ENCODE measurements at regions not wholly inside any gene's neighbourhood (a gene's known extent, or its start where the extent isn't known, plus 50 kb on each side); places are given as distances from the start of the nearest gene placed in this dataset.

DNA sequence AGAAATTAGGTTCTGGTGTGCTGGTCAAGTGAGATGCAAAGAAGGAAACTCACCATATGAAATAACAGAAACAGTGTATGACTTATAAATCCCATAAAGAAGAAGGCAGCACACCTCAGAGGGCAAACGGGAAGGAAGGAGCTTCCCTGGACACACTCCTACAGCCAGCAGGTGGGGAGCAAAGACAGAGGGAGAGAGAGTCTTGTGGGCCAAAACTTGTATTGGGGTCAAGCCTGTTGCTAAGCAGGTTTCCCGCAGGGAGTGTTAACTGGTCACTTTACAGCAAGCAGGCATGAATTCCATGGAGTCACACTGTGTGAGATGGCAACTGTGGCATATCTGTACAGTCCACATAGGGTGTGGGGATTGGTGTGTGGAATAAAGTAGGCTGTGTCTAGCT, 222.9 kb upstream of the NDN start:
- DNase-seq (ENCODE audit: low read depth) = no peak
- TF ChIP-seq CTCF (conservative IDR thresholded peaks at IDR 0.05; ENCODE audit: low read depth, low read length) = no peak
- H3K4me3 ChIP-seq (ENCODE audit: low read depth, low read length) = no peak overlapping the region

DNA sequence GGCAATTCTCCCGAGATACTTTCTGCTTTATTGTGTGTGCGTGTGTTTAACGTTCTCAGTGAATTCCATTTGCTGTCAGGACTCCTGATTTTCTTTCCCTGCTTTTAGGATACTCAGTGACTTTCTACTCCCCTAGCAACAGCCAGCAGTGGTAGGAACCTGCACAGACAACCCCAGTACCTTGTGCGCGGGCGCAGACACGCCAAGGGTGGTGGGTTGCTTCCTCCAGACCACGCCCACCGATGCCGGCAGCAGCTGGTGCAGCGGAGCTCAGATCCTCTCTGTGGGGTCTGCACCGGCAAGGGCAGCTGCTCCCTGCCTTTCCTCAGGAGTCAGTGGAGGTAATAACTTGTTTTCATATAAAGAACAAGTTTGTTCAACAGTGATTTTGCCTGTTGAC, 225.1 kb upstream of the NDN start:
- no peak for TF ChIP-seq CTCF (conservative IDR thresholded peaks at IDR 0.05; ENCODE audit: low read depth, low read length)
- no peak overlapping the region for H3K4me3 ChIP-seq (ENCODE audit: low read depth, low read length)

GRCh38 chr15:23913081-23913480, 226.0 kb upstream of the NDN start:
- DNase-seq (ENCODE audit: low read depth) = no peak
- TF ChIP-seq CTCF (conservative IDR thresholded peaks at IDR 0.05; ENCODE audit: low read depth, low read length) = no peak
- H3K4me3 ChIP-seq (ENCODE audit: low read depth, low read length) = no peak overlapping the region

More for the DNA sequence above, 225.1 kb upstream of the NDN start:
- DNase-seq (ENCODE audit: low read depth) = no peak

GRCh38 chr15:23913635-23914034, 226.5 kb upstream of the NDN start:
- no peak overlapping the region for H3K4me3 ChIP-seq (ENCODE audit: low read depth, low read length)
- TF ChIP-seq CTCF (conservative IDR thresholded peaks at IDR 0.05; ENCODE audit: low read depth, low read length) = no peak
- no peak for DNase-seq (ENCODE audit: low read depth)

DNA sequence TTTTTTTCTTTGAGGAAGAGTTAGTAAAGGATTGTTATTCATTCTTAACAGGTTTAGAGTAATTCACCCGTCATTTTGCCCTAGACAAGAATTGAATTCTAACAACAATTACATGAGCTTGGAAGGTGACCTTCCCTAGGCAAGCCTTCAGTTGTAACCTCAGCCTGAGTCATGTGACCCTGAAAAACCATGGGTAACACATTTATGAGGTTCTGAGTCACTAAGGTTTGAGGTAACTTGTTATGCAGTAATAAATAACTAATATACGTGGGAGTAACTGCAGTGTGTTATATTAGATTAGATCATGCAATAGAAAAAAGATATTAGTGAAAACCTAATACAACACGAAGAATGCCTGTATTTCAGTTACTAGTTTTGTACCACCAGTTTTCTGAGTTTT, 237.6 kb upstream of the NDN start:
- H3K4me3 ChIP-seq (ENCODE audit: low read depth, low read length) = no peak overlapping the region
- no peak for DNase-seq (ENCODE audit: low read depth)
- TF ChIP-seq CTCF (conservative IDR thresholded peaks at IDR 0.05; ENCODE audit: low read depth, low read length) = no peak

GRCh38 chr15:23954931-23955330, 267.8 kb upstream of the NDN start:
- no peak overlapping the region for H3K4me3 ChIP-seq (ENCODE audit: low read depth, low read length)
- no peak for DNase-seq (ENCODE audit: low read depth)
- no peak for TF ChIP-seq CTCF (conservative IDR thresholded peaks at IDR 0.05; ENCODE audit: low read depth, low read length)

DNA sequence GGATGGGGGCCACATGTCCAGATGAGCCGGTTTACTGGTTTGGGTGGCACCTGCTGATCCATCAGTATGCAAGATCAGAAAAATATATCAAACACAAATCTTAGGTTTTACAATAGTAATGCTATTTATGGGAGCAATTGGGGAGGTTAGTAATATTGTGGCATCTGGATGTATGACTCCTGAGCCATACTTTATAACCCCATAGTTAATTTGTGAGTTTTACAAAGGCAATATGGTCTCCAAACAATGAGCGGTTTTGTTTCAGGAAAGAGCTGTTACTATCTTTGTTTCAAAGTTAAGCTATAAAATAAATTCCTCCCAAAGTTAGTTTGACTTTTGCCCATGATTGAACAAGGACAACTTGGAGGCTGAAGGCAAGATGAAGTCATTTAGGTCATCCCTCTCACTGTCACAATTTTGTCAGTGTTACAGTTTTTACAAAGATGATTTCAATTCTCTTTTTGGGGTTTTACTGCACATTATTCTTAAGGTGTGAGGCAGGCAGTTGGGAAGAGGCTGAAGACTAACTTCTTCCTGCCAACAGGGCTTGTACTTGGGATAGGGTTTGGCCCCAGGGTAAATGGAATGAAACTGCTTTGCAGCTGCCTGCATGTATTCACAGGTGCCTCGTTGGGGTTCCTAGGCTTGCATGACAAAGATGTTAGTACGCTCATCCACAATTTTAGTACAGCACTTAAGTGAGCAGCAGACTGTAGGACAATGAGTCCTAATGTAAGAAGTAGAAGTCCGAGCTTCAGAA, 296.6 kb upstream of the NDN start:
- no peak for TF ChIP-seq CTCF (conservative IDR thresholded peaks at IDR 0.05; ENCODE audit: low read depth, low read length)
- no peak for DNase-seq (ENCODE audit: low read depth)
- H3K4me3 ChIP-seq (ENCODE audit: low read depth, low read length) = no peak overlapping the region

All from epithelial cell of proximal tubule (primary cell).